DND-41 (cell line): ENCODE measurements at regions not wholly inside any gene's neighbourhood (a gene's known extent, or its start where the extent isn't known, plus 50 kb on each side); places are given as distances from the start of the nearest gene placed in this dataset.

Experiments used
- ATAC-seq: fragments of 200-7000 bp; cut with Tn5 transposase; 3 replicates; pipeline ENCODE4 v1.9.1; 2021; ENCODE audit warnings: low read depth; ENCODE audit not compliant: insufficient read depth
- DNase-seq: peaks from one replicate; pipeline ENCODE4 v3.0.0-alpha.2; 2020
- H2AFZ ChIP-seq: 2 replicates; pipeline ENCODE4 v1.6.0; 2012; ENCODE audit warnings: low read depth, low read length
- H3K27ac ChIP-seq: 2 replicates; pipeline ENCODE4 v1.5.1; 2012; ENCODE audit warnings: low read length, inconsistent platforms
- H3K27me3 ChIP-seq: fragments of 200-600 bp; sonication (generic); 2 replicates; pipeline ENCODE4 v1.6.0; 2012; ENCODE audit warnings: low read length, mild to moderate bottlenecking, inconsistent platforms; ENCODE audit not compliant: insufficient read depth, poor library complexity
- H3K36me3 ChIP-seq: 2 replicates; pipeline ENCODE4 v1.5.1; 2012; ENCODE audit warnings: low read length, inconsistent platforms; ENCODE audit not compliant: insufficient read depth
- H3K4me1 ChIP-seq: 2 replicates; pipeline ENCODE4 v1.5.1; 2012; ENCODE audit warnings: mild to moderate bottlenecking, low read length; ENCODE audit not compliant: insufficient read depth
- H3K4me2 ChIP-seq: 2 replicates; pipeline ENCODE4 v1.6.0; 2012; ENCODE audit warnings: mild to moderate bottlenecking, moderate library complexity, low read length, inconsistent platforms; ENCODE audit not compliant: insufficient read depth
- H3K4me3 ChIP-seq, 2 experiments: fragments of 200-600 bp in 1 of 2; shearing (Covaris generic) in 1 of 2; 2 replicates each; pipeline ENCODE4 v1.5.1; 2012 to 2016; ENCODE audit warnings: inconsistent platforms in 2 of 2, low read length in 2 of 2, mild to moderate bottlenecking in 2 of 2, low read depth in 1 of 2, moderate library complexity in 1 of 2
- H3K79me2 ChIP-seq: 2 replicates; pipeline ENCODE4 v1.6.0; 2012; ENCODE audit warnings: low read length, inconsistent platforms; ENCODE audit not compliant: insufficient read depth
- H3K9ac ChIP-seq: 2 replicates; pipeline ENCODE4 v1.6.0; 2012; ENCODE audit warnings: low read depth, mild to moderate bottlenecking, inconsistent platforms, low read length, moderate library complexity
- H3K9me3 ChIP-seq: 2 replicates; pipeline ENCODE4 v1.5.1; 2012; ENCODE audit warnings: low read length, moderate library complexity, mild to moderate bottlenecking, inconsistent platforms; ENCODE audit not compliant: insufficient read depth, severe bottlenecking
- H4K20me1 ChIP-seq: 2 replicates; pipeline ENCODE4 v1.6.0; 2012; ENCODE audit warnings: low read length; ENCODE audit not compliant: insufficient read depth
- CTCF ChIP-seq: IDR thresholded peaks from 2 replicates; pipeline ENCODE4 v1.5.1; 2012; ENCODE audit warnings: borderline replicate concordance, low read length, moderate library complexity, mild to moderate bottlenecking; ENCODE audit not compliant: poor library complexity, severe bottlenecking; ENCODE audit errors: extremely low read depth
- EZH2 ChIP-seq: IDR thresholded peaks from 3 replicates; pipeline ENCODE4 v1.6.1; 2012; ENCODE audit warnings: borderline replicate concordance, low read depth, mild to moderate bottlenecking, moderate library complexity, low read length, inconsistent platforms; ENCODE audit not compliant: severe bottlenecking

GRCh38 chr2:187918996-187919821 is 365.0 kb upstream of the TFPI start:
- TF ChIP-seq CTCF (no peak), EZH2 (no peak)
- H3K27ac ChIP-seq = no peak overlapping the region
- no peaks in the 10 kb centered on the region for H4K20me1 ChIP-seq
- H2AFZ ChIP-seq = no peak overlapping the region
- no peaks in the 10 kb centered on the region for H3K27me3 ChIP-seq
- H3K9ac ChIP-seq = no peak overlapping the region
- H3K4me3 ChIP-seq = no peak overlapping the region
- no peaks in the 10 kb centered on the region for H3K4me1 ChIP-seq
- H3K9me3 ChIP-seq = no peaks in the 10 kb centered on the region
- no peaks in the 10 kb centered on the region for H3K79me2 ChIP-seq
- ATAC-seq (no peak), DNase-seq (no peak)
- H3K4me2 ChIP-seq = no peak overlapping the region
- H3K36me3 ChIP-seq = no peaks in the 10 kb centered on the region

GRCh38 chr2:187920511-187920910 is 366.3 kb upstream of the TFPI start:
- H2AFZ ChIP-seq = no peak overlapping the region
- no peak for DNase-seq
- H3K9ac ChIP-seq = no peak overlapping the region
- no peaks in the 10 kb centered on the region for H3K79me2 ChIP-seq
- H3K27me3 ChIP-seq = no peaks in the 10 kb centered on the region
- H3K4me3 ChIP-seq = no peak overlapping the region
- no peaks in the 10 kb centered on the region for H3K36me3 ChIP-seq
- H3K4me1 ChIP-seq = no peaks in the 10 kb centered on the region
- no peak for ATAC-seq
- H3K9me3 ChIP-seq = no peaks in the 10 kb centered on the region
- TF ChIP-seq CTCF (no peak), EZH2 (no peak)
- H3K27ac ChIP-seq = no peak overlapping the region
- no peak overlapping the region for H3K4me2 ChIP-seq
- H4K20me1 ChIP-seq = no peaks in the 10 kb centered on the region

- Histone ChIP-seq H3K9me3 (no peaks in the 10 kb centered on the region), H3K4me2 (no peak overlapping the region), H3K4me1 (no peaks in the 10 kb centered on the region), H3K36me3 (no peaks in the 10 kb centered on the region), H4K20me1 (no peaks in the 10 kb centered on the region), H3K9ac (no peak overlapping the region), H3K4me3 (no peak overlapping the region), H3K27ac (no peak overlapping the region), H3K79me2 (no peaks in the 10 kb centered on the region), H2AFZ (no peak overlapping the region), H3K27me3 (no peaks in the 10 kb centered on the region)
- TF ChIP-seq EZH2 (no peak), CTCF (no peak)
- no peak for DNase-seq
- ATAC-seq = no peak
These were observed 368.6 kb upstream of the TFPI start for GRCh38 chr2:187922846-187923245.
